ENCODE measurements at regions not wholly inside any gene's neighbourhood (a gene's known extent, or its start where the extent isn't known, plus 50 kb on each side); places are given as distances from the start of the nearest gene placed in this dataset.

DNA sequence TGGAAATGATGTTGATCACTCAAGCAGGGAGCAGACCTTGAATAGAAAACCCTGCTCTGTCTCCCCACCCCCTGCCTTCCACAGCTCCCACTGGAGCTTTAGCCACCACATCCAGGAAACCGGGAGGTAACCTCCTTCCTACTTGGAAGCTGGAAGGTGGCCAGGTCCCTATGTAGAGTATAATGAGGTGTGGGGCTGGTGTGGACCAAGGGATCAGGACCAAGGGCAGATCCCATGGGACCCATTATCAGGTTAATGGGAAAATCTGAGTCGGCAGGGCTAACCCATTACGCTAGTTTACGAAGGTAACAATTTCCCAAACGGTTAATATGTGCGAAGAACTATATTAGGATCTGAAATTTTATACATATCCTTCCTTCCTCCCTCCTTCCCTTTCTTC is 321.9 kb downstream of the MIAT start:
- Histone ChIP-seq H3K9ac (ENCODE audit: low read depth, low read length) (no peak overlapping the region), H3K36me3 (ENCODE audit: insufficient read depth, low read length) (no peaks in the 10 kb centered on the region), H3K27me3 (ENCODE audit: control insufficient read depth, insufficient read depth, low read length) (peaks cover 79% of the 10 kb centered on the region), H3K4me2 (ENCODE audit: low read length) (no peak overlapping the region), H3K4me3 (ENCODE audit: low read length) (no peak overlapping the region), H3K9me3 (replicated peaks; ENCODE audit: low read length) (no peaks in the 10 kb centered on the region), H3K4me1 (ENCODE audit: control insufficient read depth, insufficient read depth, low read length) (no peaks in the 10 kb centered on the region)

DNA sequence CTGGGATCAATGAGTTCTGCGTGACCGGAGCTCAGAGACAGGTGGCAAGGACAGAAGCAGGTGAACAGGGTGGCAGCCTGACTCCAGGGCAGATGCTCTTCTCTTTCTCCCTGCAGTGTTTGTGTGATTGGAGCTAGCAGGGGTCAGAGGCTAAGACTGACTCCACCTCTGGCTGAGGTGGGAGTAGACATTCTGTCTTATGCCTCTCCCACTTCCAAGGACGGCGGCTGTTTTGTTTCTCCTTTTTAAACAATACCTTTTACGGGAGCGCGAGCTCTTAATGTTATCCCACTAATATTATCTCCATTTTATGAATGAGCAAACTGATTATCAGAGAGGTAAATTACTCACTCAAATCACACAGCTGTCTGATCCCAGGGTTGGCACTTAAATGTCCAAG is 323.7 kb downstream of the MIAT start:
- Histone ChIP-seq H3K36me3 (ENCODE audit: insufficient read depth, low read length) (no peaks in the 10 kb centered on the region), H3K4me1 (ENCODE audit: control insufficient read depth, insufficient read depth, low read length) (no peaks in the 10 kb centered on the region), H3K9ac (ENCODE audit: low read depth, low read length) (no peak overlapping the region), H3K4me2 (ENCODE audit: low read length) (no peak overlapping the region), H3K4me3 (ENCODE audit: low read length) (no peak overlapping the region), H3K27me3 (ENCODE audit: control insufficient read depth, insufficient read depth, low read length) (peaks cover 84% of the 10 kb centered on the region), H3K9me3 (replicated peaks; ENCODE audit: low read length) (no peaks in the 10 kb centered on the region)

- Histone ChIP-seq H3K36me3 (ENCODE audit: insufficient read depth, low read length) (no peaks in the 10 kb centered on the region), H3K9me3 (replicated peaks; ENCODE audit: low read length) (no peaks in the 10 kb centered on the region), H3K4me1 (ENCODE audit: control insufficient read depth, insufficient read depth, low read length) (no peaks in the 10 kb centered on the region), H3K4me2 (ENCODE audit: low read length) (no peak overlapping the region), H3K27me3 (ENCODE audit: control insufficient read depth, insufficient read depth, low read length) (peaks cover 84% of the 10 kb centered on the region), H3K9ac (ENCODE audit: low read depth, low read length) (no peak overlapping the region), H3K4me3 (ENCODE audit: low read length) (no peak overlapping the region)
Observed at GRCh38 chr22:26981541-26981940, 324.2 kb downstream of the MIAT start.

DNA sequence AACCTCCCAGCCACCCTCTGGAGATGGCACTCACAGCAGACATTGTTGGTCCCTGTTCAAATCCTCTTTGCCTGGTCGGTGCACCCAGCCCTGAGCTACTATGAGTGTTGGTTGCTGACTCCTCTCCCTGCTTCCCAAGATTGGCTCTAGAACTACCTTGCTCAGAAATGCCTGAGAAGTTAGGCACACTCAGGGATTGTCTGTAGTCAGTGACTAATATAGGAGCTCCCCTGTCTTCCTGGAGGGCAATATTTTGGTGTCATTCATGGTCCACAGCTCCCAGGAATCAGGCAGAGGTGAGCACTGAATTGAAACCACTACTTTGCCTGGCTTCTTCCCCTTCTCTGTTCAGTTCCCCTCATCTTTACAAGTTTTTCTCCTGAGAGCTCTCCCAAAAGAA is 325.9 kb downstream of the MIAT start:
- H3K4me2 ChIP-seq (ENCODE audit: low read length), result no peak overlapping the region

DNA sequence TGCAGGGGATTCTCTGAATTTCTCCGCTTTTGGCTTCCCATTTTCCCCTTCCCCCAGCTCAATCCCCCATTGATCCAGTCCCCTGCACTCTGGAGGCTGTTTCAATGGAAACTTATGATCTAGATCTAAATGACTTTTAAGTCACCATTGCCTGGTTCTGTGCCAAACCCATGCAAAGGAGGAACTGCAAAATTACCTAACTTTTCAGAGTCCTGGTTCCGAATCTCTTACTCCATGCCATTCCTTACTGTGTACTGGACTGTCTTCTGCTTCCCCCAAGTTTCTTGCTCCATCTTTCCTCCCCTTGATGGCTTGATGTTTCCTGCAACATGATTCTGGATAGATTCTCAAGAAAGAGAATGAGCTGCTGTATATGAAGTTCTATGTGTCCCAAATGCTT is 327.8 kb downstream of the MIAT start:
- Histone ChIP-seq H3K9ac (ENCODE audit: low read depth, low read length) (no peak overlapping the region), H3K4me1 (ENCODE audit: control insufficient read depth, insufficient read depth, low read length) (no peaks in the 10 kb centered on the region), H3K27me3 (ENCODE audit: control insufficient read depth, insufficient read depth, low read length) (peaks cover 77% of the 10 kb centered on the region), H3K36me3 (ENCODE audit: insufficient read depth, low read length) (no peaks in the 10 kb centered on the region), H3K9me3 (replicated peaks; ENCODE audit: low read length) (no peaks in the 10 kb centered on the region), H3K4me3 (ENCODE audit: low read length) (no peak overlapping the region), H3K4me2 (ENCODE audit: low read length) (no peak overlapping the region)

More for the DNA sequence above, 325.9 kb downstream of the MIAT start:
- H3K27me3 ChIP-seq (ENCODE audit: control insufficient read depth, insufficient read depth, low read length), result peaks cover 79% of the 10 kb centered on the region
- no peaks in the 10 kb centered on the region for H3K9me3 ChIP-seq (replicated peaks; ENCODE audit: low read length)
- no peak overlapping the region for H3K9ac ChIP-seq (ENCODE audit: low read depth, low read length)
- no peak overlapping the region for H3K4me3 ChIP-seq (ENCODE audit: low read length)
- H3K4me1 ChIP-seq (ENCODE audit: control insufficient read depth, insufficient read depth, low read length), result no peaks in the 10 kb centered on the region
- H3K36me3 ChIP-seq (ENCODE audit: insufficient read depth, low read length), result no peaks in the 10 kb centered on the region

GRCh38 chr22:26985931-26986782 is 328.8 kb downstream of the MIAT start:
- peaks cover 77% of the 10 kb centered on the region for H3K27me3 ChIP-seq (ENCODE audit: control insufficient read depth, insufficient read depth, low read length)
- no peaks in the 10 kb centered on the region for H3K36me3 ChIP-seq (ENCODE audit: insufficient read depth, low read length)
- H3K4me3 ChIP-seq (ENCODE audit: low read length), result no peak overlapping the region
- H3K4me2 ChIP-seq (ENCODE audit: low read length), result no peak overlapping the region
- no peak overlapping the region for H3K9ac ChIP-seq (ENCODE audit: low read depth, low read length)
- H3K4me1 ChIP-seq (ENCODE audit: control insufficient read depth, insufficient read depth, low read length), result no peaks in the 10 kb centered on the region
- no peaks in the 10 kb centered on the region for H3K9me3 ChIP-seq (replicated peaks; ENCODE audit: low read length)

- Histone ChIP-seq H3K27me3 (ENCODE audit: control insufficient read depth, insufficient read depth, low read length) (peaks cover 78% of the 10 kb centered on the region), H3K4me1 (ENCODE audit: control insufficient read depth, insufficient read depth, low read length) (no peaks in the 10 kb centered on the region), H3K4me2 (ENCODE audit: low read length) (no peak overlapping the region), H3K9ac (ENCODE audit: low read depth, low read length) (no peak overlapping the region), H3K9me3 (replicated peaks; ENCODE audit: low read length) (no peaks in the 10 kb centered on the region), H3K4me3 (ENCODE audit: low read length) (no peak overlapping the region), H3K36me3 (ENCODE audit: insufficient read depth, low read length) (no peaks in the 10 kb centered on the region)
Observed at GRCh38 chr22:26986884-26987283, 329.5 kb downstream of the MIAT start.

GRCh38 chr22:26990503-26991189 is 333.3 kb downstream of the MIAT start:
- Histone ChIP-seq H3K9me3 (replicated peaks; ENCODE audit: low read length) (no peaks in the 10 kb centered on the region), H3K4me2 (ENCODE audit: low read length) (no peak overlapping the region), H3K4me3 (ENCODE audit: low read length) (no peak overlapping the region), H3K4me1 (ENCODE audit: control insufficient read depth, insufficient read depth, low read length) (no peaks in the 10 kb centered on the region), H3K36me3 (ENCODE audit: insufficient read depth, low read length) (no peaks in the 10 kb centered on the region), H3K9ac (ENCODE audit: low read depth, low read length) (no peak overlapping the region), H3K27me3 (ENCODE audit: control insufficient read depth, insufficient read depth, low read length) (peaks cover 81% of the 10 kb centered on the region)

DNA sequence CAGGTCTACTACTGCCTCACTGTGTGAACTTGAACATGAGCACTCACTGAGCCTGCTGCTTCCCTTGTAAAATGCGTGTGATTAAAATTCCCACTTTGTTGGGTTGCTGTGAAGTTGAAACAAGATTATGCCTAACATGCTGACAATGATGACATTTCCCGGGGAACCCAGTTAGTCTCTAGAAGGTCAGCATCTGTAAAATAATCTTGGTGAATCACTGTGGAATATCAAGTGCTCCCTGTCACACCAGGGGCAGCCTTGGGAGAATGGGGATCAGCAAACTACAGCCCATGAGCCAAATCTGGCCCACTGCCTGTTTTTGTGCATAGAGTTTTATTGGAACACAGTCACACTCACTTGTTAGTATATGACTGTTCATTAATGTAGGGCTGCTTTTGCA is 335.2 kb downstream of the MIAT start:
- Histone ChIP-seq H3K27me3 (ENCODE audit: control insufficient read depth, insufficient read depth, low read length) (peaks cover 69% of the 10 kb centered on the region), H3K9me3 (replicated peaks; ENCODE audit: low read length) (no peaks in the 10 kb centered on the region), H3K4me3 (ENCODE audit: low read length) (no peak overlapping the region), H3K4me2 (ENCODE audit: low read length) (no peak overlapping the region), H3K9ac (ENCODE audit: low read depth, low read length) (no peak overlapping the region), H3K36me3 (ENCODE audit: insufficient read depth, low read length) (no peaks in the 10 kb centered on the region), H3K4me1 (ENCODE audit: control insufficient read depth, insufficient read depth, low read length) (no peaks in the 10 kb centered on the region)

DNA sequence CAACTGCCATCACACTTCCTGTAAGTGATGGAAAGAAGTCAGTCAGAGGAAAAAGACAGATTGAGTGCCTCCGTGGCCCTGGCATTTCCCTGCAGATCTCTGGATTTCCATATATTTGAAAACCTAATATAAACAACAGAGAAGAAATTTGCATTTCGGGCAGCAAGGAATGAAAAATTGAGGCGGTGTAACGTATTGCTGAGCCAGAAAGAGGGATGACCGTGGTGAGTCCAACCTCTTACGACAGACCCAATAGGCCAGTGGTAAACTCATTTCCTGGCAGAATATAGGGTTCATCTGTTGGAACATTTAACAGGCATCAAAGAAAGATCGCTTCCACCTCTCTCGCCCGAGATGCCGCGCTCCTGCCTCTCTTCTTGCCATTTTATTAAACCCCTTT is 336.5 kb downstream of the MIAT start:
- Histone ChIP-seq H3K4me1 (ENCODE audit: control insufficient read depth, insufficient read depth, low read length) (no peaks in the 10 kb centered on the region), H3K9me3 (replicated peaks; ENCODE audit: low read length) (no peaks in the 10 kb centered on the region), H3K36me3 (ENCODE audit: insufficient read depth, low read length) (no peaks in the 10 kb centered on the region)

DNA sequence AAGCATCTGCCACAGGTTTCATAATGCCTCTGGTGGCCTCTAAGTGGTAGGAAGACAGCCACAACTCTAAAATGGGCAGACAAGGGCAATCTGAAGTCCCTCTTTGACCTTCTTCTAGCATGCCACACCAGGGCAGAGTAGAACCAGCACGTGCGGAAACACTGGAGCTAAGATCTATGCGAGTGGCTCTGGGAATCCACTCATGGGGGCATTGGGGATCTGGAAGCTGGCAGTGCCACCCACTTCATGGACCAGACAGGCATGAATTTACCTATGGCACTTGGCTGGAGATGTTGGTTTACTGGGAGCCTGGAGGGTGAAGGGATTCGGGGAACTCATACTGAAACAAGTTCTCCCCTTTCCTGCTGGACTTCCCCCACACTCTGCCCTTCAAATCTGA is 337.4 kb downstream of the MIAT start:
- no peak overlapping the region for H3K9ac ChIP-seq (ENCODE audit: low read depth, low read length)
- no peaks in the 10 kb centered on the region for H3K4me1 ChIP-seq (ENCODE audit: control insufficient read depth, insufficient read depth, low read length)
- H3K36me3 ChIP-seq (ENCODE audit: insufficient read depth, low read length), result no peaks in the 10 kb centered on the region
- H3K4me3 ChIP-seq (ENCODE audit: low read length), result no peak overlapping the region
- H3K9me3 ChIP-seq (replicated peaks; ENCODE audit: low read length), result no peaks in the 10 kb centered on the region
- no peak overlapping the region for H3K4me2 ChIP-seq (ENCODE audit: low read length)
- H3K27me3 ChIP-seq (ENCODE audit: control insufficient read depth, insufficient read depth, low read length), result peaks cover 56% of the 10 kb centered on the region

More for the DNA sequence above, 336.5 kb downstream of the MIAT start:
- H3K4me3 ChIP-seq (ENCODE audit: low read length), result no peak overlapping the region
- H3K27me3 ChIP-seq (ENCODE audit: control insufficient read depth, insufficient read depth, low read length), result peaks cover 64% of the 10 kb centered on the region
- no peak overlapping the region for H3K9ac ChIP-seq (ENCODE audit: low read depth, low read length)
- no peak overlapping the region for H3K4me2 ChIP-seq (ENCODE audit: low read length)

DNA sequence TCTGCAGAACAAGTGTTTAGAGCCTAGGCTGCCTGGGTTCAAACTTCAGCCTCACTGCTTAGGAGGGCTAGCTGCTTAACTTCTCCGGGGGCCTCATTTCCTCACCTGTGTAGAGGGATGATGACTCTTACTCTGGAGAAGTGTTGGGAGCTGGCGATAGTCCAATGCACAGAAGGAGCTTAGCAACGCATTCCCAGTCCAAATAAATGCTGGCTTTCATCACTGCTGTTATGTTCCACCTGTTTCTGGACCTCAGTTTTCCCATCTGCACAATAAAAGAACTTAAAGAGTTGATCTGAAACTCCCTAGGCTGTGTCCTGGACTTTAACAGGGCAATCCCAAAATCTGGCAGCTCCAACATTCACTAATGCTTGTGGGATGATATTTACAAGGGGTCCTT is 337.8 kb downstream of the MIAT start:
- Histone ChIP-seq H3K4me1 (ENCODE audit: control insufficient read depth, insufficient read depth, low read length) (no peaks in the 10 kb centered on the region), H3K9me3 (replicated peaks; ENCODE audit: low read length) (no peaks in the 10 kb centered on the region), H3K36me3 (ENCODE audit: insufficient read depth, low read length) (no peaks in the 10 kb centered on the region), H3K27me3 (ENCODE audit: control insufficient read depth, insufficient read depth, low read length) (peaks cover 51% of the 10 kb centered on the region), H3K4me3 (ENCODE audit: low read length) (no peak overlapping the region), H3K9ac (ENCODE audit: low read depth, low read length) (no peak overlapping the region), H3K4me2 (ENCODE audit: low read length) (no peak overlapping the region)

Measured in skeletal muscle satellite cell (primary cell).